ENCODE measurements at regions not wholly inside any gene's neighbourhood (a gene's known extent, or its start where the extent isn't known, plus 50 kb on each side); places are given as distances from the start of the nearest gene placed in this dataset.

DNA sequence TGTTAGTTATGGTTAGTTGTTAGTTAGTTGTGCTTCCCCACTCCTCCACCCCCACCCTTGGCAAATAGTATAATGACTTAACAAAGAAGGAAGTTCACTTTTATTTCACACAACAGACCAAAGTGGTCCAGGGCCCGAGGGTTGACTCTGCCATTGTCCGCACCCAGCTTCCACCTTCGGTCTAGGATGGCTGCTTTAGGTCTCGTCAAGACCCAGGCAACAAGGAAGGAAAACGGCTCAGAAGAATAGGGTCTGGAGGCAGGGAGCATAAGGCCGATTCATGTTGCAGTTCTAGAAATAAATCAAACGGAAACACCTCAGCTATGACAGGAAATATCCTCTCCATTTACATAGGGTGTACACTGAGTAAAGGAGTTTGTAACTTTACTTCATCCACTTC is 206.0 kb upstream of the CXCR4 start:
- peaks cover 0 to 9% (median 3%) of the 10 kb centered on the region in 4 donors for H3K4me1 ChIP-seq
- H3K27ac ChIP-seq: no peak overlapping the region
- no peaks in the 10 kb centered on the region for H3K36me3 ChIP-seq
- no peak for DNase-seq (ENCODE audit: low spot score in 2 of 2)
- no peaks in the 10 kb centered on the region for H3K27me3 ChIP-seq
- WGBS, 2 donors: 82 to 89% methylated on average over 7 of the region's 7 CpGs
- H3K9me3 ChIP-seq: no peaks in the 10 kb centered on the region
- TF ChIP-seq, protein P1, sequence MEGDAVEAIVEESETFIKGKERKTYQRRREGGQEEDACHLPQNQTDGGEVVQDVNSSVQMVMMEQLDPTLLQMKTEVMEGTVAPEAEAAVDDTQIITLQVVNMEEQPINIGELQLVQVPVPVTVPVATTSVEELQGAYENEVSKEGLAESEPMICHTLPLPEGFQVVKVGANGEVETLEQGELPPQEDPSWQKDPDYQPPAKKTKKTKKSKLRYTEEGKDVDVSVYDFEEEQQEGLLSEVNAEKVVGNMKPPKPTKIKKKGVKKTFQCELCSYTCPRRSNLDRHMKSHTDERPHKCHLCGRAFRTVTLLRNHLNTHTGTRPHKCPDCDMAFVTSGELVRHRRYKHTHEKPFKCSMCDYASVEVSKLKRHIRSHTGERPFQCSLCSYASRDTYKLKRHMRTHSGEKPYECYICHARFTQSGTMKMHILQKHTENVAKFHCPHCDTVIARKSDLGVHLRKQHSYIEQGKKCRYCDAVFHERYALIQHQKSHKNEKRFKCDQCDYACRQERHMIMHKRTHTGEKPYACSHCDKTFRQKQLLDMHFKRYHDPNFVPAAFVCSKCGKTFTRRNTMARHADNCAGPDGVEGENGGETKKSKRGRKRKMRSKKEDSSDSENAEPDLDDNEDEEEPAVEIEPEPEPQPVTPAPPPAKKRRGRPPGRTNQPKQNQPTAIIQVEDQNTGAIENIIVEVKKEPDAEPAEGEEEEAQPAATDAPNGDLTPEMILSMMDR (IDR thresholded peaks at IDR 0.05): no peak
- H3K4me3 ChIP-seq: no peak overlapping the region

DNA sequence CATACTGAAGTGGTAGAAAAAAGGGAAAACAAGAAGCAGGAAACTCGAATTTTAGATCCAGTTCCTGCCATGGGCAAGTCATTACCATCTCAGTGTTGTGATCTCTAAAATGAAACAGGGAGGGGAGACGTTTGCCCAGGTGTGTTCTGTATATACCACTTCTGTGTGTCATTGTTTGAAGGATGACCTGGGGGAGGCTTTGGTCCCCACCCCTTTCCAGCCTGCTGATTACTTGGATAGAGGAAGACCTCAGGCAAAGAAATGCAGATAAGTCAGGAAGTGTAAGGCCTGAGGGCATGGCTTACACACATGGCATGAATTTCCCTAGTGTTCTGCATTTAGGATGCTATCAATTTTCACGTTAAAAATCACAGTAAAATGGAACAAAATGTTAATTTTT is 205.2 kb upstream of the CXCR4 start:
- no peaks in the 10 kb centered on the region for H3K27me3 ChIP-seq
- DNase-seq (ENCODE audit: low spot score in 2 of 2): no peak
- H3K4me3 ChIP-seq: no peak overlapping the region
- TF ChIP-seq POLR2A (IDR thresholded peaks at IDR 0.05): no peak
- TF ChIP-seq EP300 (IDR thresholded peaks at IDR 0.05): no peak
- TF ChIP-seq, protein P1 (IDR thresholded peaks at IDR 0.05): no peak
- no peak overlapping the region for H3K27ac ChIP-seq
- 61 to 64% methylated on average over 3 of the region's 3 CpGs for WGBS, 2 donors
- H3K9me3 ChIP-seq: no peaks in the 10 kb centered on the region
- peaks cover 0 to 9% (median 3%) of the 10 kb centered on the region in 4 donors for H3K4me1 ChIP-seq
- no peaks in the 10 kb centered on the region for H3K36me3 ChIP-seq

DNA sequence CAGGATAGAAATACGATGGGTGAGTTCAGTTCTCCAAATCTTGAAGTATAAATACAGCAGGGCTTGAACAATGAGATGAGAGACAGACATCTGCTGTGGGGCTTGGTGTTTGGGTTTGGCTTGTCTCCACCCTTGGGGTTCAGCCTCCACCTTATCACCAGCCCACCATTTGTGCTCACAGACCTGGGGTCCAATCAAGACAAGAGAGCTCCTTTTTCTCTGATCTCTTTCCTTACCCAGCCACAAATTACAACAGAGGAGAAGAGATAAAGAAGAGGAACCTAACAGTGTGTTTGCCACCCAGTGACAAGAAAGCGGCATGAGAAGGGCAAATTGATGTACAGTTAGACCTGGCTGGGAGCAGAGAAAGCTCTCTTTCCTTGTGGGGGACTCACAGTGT is 204.5 kb upstream of the CXCR4 start:
- no peaks in the 10 kb centered on the region for H3K9me3 ChIP-seq
- H3K27ac ChIP-seq: no peak overlapping the region
- TF ChIP-seq POLR2A (IDR thresholded peaks at IDR 0.05): no peak
- TF ChIP-seq EP300 (IDR thresholded peaks at IDR 0.05): no peak
- TF ChIP-seq, protein P1 (IDR thresholded peaks at IDR 0.05): no peak
- peaks cover 0 to 9% (median 3%) of the 10 kb centered on the region in 4 donors for H3K4me1 ChIP-seq
- H3K36me3 ChIP-seq: no peaks in the 10 kb centered on the region
- WGBS, 2 donors: 91 to 93% methylated on average over 2 of the region's 2 CpGs
- H3K4me3 ChIP-seq: no peak overlapping the region
- no peaks in the 10 kb centered on the region for H3K27me3 ChIP-seq
- no peak for DNase-seq (ENCODE audit: low spot score in 2 of 2)

DNA sequence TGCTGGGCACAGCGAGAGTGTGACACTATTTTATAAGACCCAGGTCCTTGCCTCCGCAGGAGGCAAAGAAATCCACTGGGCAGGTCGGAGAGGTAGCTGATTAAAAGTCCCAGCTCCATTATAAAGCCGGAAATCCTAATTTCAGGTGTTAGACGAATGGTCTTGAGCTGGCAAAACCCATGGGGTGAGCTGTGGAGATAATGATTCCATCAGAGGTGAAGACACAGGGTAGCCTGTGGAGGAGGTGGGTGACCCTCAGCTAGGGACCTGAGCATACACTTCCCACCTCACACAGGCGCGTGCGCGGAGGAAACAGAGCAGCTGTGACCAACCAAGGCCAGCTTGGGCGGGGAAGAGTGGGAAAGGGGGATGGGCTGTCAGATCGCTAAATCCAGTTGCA is 201.7 kb upstream of the CXCR4 start:
- Histone ChIP-seq H3K36me3 (no peaks in the 10 kb centered on the region), H3K27me3 (no peaks in the 10 kb centered on the region), H3K4me1 (peaks cover 0 to 2% (median under 1%) of the 10 kb centered on the region in 4 donors), H3K9me3 (no peaks in the 10 kb centered on the region), H3K4me3 (no peak overlapping the region), H3K27ac (no peak overlapping the region)
- TF ChIP-seq, protein P1 (IDR thresholded peaks at IDR 0.05): no peak
- TF ChIP-seq POLR2A (IDR thresholded peaks at IDR 0.05) (no peak), EP300 (IDR thresholded peaks at IDR 0.05) (no peak)
- 85 to 86% methylated on average over 11 of the region's 11 CpGs for WGBS, 2 donors
- DNase-seq (ENCODE audit: low spot score in 2 of 2): no peak

DNA sequence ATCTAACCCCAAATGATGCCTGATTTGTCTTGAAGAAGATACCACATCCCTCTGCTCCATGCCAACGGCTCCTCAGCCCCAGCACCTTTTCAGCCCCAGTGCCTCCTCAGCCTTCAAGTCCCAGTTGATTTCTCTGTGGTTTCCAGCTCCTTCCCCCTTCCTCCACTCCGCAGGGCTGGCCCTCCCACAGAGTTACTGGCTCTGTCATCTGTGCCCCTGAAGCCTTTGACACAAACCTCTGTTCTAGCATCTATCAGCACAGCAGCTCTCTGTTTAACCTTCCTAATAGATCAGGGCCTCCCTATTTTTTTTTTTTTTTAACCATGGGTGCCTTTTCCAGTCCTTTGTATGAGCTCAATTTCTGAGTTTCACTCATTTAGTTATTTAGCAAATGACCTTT is 201.3 kb upstream of the CXCR4 start:
- Histone ChIP-seq H3K4me1 (no peaks in the 10 kb centered on the region), H3K27ac (no peak overlapping the region), H3K9me3 (no peaks in the 10 kb centered on the region), H3K27me3 (no peaks in the 10 kb centered on the region), H3K4me3 (no peak overlapping the region), H3K36me3 (no peaks in the 10 kb centered on the region)
- TF ChIP-seq, protein P1 (IDR thresholded peaks at IDR 0.05): no peak
- TF ChIP-seq EP300 (IDR thresholded peaks at IDR 0.05) (no peak), POLR2A (IDR thresholded peaks at IDR 0.05) (no peak)
- WGBS, 2 donors: 13 to 16% methylated on average over 2 of the region's 2 CpGs
- no peak for DNase-seq (ENCODE audit: low spot score in 2 of 2)

Data from tibial nerve (tissue), 4 donors.